GM21529 (cell line): ENCODE measurements at regions not wholly inside any gene's neighbourhood (a gene's known extent, or its start where the extent isn't known, plus 50 kb on each side); places are given as distances from the start of the nearest gene placed in this dataset.
"Not testable (repeated sequence)": the region's sequence is repeated elsewhere in the genome, so short reads cannot be mapped to it uniquely, and the experiment has no call there.

Experiments used
- ATAC-seq: cut with Tn5 transposase; IDR thresholded peaks from one replicate; pipeline ENCODE4 v1.9.1; 2021; ENCODE audit not compliant: unreplicated experiment

DNA sequence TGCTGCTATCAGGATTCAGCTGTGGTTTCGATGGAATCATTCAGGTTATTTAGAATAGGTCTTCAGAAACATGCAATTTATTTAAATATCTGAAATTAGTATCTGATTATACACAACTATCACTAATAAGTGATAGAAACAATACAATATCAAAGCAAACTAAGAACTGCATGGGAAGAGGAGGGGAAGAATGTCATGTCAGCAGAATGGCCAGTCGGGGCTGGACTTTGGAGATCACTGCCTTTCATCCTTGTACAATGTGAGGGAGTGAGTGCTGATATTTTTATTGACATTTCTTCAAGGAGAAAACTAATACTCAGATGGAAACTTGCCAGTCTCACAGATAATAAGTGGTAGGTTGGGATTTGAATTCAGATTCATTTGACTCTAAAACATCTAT lies 224.0 kb upstream of the LINC00305 start:
- no peak for ATAC-seq

DNA sequence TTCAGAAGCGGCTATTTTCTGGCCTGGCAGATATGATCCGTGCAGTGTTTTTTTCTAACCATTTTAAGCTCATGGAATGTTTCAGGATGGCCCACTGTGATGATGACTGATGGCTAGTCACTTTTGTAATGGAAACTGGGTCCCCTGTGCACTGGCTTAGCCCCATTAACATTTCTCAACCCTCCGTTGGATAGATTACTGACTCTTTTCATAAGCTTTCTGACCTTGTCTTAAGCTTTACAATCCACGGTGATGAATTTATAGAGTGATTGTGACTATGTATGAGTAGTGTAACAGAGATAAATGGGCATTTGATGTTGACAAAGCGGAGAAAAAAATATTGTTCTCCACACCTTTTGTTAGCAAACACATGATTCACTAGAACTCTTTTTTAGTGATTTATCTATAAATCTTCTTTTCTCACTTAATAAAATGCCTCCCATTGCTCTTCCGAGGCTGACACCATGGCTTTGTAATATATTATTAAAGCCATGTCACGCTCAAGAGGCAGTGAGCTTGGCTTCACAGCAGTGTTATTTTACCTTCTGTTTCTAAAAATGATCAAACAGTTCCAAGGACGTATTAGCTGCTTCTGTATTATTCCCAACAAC lies 221.0 kb upstream of the LINC00305 start:
- not testable (repeated sequence) for ATAC-seq

DNA sequence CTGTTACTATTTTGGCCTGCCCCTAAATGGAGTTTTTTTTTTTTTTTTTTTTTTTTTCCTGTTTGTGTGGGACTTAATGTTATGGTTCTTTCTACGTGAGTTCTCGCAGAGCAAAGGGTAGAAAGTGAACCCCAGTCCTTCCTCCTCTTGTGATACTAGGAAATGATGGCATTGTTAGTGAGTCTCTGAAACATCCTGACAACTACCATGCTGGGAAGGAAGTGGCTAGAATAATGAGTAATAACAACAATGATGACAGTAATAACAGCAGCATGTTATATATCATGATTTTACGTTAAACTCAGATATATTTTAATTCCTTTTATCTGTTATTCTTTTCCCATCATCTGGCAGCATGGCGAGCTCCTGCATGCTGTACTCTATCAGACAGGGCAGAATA lies 216.2 kb upstream of the LINC00305 start:
- ATAC-seq, result no peak

DNA sequence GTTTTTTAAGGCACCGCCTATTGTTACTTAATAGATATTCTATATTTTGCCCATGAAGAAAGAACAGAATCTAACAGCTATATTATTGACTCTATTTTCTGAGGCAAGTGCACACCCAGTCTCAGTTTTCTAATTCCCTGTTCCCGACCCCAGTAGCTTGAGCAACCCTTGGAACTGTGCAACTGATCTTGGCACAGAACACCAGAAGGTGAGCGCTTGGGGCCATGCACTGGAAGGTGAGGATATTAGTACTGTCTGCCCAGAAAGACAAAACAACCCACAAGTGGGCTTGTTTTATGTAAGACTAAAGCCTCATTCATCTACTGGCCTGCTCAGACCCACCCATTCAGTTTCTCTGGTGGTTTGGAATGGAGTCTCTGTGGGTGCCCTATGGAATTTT lies 188.8 kb upstream of the LINC00305 start:
- ATAC-seq, result no peak

DNA sequence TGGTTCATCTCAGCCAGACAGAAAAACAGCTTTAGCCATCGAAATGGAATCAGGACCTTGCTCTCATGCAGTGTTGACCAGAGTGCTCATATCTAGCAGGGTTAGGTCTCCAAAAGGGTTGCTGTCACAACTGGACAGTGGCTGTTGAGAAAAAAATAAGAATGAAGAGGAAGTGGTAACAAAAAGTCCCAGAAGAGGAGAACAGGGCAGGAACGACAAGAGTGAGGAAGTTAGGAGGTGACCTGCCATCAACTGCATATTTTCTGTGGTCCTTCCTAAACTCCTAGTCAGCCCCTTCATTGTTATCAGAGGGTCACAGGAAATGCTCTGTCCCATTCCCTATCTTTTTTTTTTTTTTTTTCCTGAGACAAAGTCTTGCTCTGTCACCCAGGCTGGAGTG lies 188.1 kb upstream of the LINC00305 start:
- ATAC-seq, result no peak

DNA sequence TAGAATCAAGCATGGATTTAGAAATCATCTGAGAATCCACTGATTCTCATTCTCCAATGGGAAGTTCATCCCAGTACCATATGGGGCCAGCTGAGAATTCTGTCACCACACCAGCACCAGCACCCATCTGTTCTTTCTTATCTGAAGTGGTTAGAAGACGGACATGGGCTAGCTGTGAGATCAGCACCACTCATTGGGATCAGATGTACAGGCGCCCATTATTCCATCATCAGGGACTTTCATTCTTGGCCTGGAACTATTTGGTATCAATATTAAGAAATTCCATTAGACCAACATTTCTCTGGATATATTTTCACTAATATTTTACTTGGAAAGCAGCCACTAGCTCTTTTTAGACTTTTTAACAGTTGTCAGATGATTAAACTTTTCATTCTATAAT lies 185.9 kb upstream of the LINC00305 start:
- ATAC-seq, result no peak

DNA sequence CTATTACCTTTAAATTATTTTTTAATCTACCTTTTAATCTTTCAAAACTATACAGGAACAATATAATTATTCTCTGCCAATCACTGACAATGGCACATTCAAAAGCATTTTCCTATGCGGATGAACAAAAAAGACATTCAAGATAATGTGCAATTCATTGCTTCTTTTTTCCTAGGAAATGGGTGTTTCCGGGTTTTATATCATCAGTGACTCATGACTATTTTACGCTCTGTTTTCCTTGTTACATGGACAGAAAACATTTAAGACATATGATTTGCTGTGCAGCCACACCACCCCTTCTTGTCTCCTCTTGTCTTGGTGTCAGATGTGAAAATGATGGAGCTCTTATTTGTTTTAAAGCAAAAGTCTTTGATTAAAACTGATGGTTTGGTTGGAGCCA lies 184.7 kb upstream of the LINC00305 start:
- ATAC-seq, result no peak

DNA sequence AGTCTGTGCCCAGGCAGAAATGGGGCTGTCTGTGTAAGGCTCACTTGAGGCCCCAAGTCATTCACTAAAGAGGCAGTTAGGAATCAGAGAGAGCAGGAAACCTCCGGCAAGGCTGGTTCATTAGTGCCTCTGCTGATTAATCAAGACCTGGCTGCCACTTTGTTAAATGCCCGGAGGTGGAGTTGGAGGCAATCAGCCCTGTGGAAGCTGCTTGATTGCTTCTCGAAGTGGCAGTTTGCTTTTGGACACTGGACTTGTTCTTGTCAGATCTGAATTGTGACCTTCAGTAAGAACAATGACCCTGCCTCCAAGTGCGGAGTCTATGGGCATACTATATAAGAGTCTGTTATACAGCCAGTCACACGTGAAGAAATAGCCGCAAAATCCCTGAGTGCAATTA lies 183.9 kb upstream of the LINC00305 start:
- no peak for ATAC-seq

DNA sequence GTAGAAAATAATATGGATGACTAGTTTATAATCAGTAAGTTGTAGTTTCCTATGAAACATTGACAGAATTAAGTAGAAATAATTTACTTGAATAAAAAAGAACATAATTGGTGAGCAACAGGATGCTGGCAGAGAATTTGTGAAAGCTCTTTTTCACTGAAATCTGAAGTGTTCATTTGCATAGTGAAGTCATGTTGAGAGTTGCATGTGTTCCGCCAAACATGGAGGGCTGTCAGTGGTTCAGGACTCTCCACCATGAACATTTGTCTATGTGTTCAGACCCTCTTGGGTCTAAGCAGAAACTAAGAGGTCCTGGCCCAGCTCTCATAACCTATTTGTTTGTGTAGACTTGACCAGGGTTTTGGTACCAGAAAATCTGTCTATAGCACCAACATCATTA lies 182.5 kb upstream of the LINC00305 start:
- no peak for ATAC-seq

DNA sequence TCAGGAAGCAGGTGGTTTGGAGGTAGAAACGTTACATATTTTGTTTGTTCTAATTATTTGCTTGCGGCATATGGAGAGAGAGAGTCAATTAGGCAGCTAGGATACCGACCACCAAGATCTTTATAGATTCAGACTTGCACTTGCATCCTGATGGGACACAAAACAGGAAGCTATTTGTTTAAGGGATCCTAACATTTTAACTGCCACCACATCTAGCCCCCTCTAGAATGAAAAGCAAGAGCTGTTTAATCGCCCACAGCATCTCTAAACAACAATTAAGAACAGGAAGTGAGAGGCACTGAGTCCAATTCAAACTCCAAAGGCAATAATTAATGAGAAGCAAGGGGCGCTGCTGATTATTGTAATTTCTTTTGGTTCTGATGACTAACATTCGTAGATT lies 182.0 kb upstream of the LINC00305 start:
- no peak for ATAC-seq

DNA sequence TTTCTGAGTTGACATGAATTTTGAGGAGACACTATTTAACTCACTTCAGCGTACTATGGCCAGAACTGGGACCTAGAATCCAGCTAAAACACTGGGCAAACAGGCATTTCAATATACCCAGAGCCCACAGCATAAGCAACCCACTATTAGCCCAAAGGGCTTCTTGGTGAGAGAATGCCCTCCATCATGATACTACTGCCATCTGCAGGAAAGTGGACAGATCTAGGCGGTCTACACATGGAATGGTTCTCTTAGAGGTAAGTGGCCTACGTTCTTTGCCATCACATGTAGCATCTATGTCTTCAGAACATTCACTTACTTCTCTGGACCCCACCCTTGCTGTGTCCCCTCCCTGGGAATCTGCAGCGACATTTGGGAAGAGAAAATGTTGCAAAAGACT lies 181.3 kb upstream of the LINC00305 start:
- ATAC-seq, result no peak

DNA sequence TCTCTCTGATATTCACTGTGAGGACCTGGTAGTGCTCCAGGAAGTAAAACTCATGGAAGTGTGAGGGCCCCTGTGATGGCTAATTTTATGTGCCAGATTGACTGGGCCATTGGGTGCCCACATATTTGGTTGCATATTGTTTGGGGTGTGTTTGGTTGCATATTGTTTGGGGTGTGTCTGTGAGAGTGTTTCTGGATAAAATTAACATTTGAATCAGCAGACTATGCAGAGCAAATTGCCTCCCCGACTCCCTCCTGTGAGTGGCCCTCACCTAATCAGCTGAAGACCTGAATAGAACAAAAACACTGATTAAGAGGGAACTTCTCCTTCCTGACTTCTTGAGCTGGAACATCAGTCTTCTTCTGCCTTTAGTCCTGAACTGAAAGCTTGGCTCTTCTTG lies 173.3 kb upstream of the LINC00305 start:
- ATAC-seq, result no peak

DNA sequence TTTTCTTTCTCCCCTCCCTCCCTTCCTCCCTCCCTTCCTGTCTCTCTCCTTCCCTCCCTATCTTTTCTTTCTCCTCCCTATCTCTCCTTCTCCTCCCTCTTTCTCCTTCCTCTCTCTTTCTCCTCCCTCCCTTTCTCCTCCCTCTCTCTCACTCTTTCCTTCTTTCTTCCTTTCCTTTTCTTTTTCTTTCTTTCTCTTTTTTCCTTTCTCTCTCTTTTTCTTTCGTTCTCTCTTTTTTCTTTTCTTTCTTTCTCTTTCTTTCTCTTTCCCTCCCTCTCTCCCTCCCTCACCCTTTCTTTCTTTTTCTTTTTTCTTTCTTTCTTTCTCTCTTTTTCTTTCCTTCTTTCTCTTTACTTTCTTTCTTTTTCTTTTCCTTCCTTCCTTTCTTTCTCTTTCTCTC lies 169.7 kb upstream of the LINC00305 start:
- no peak for ATAC-seq

DNA sequence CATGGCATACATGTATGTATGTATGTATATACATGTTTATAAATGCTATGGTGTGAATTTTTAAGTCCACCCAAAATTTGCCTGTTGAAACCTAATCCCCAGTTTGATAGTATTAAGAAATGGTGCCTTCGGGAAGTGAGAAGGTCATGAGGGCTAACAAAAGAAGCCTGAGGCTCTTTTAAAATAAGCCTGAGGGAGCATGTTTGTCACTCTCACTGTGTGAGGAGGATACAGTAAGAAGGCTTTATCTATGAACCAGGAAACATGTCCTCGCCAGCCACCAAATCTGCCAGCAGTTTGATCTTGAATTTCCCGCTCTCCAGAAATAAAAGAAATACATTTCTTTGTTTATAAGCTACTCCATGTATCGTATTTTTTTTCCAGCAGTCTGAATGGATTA lies 163.0 kb upstream of the LINC00305 start:
- no peak for ATAC-seq

DNA sequence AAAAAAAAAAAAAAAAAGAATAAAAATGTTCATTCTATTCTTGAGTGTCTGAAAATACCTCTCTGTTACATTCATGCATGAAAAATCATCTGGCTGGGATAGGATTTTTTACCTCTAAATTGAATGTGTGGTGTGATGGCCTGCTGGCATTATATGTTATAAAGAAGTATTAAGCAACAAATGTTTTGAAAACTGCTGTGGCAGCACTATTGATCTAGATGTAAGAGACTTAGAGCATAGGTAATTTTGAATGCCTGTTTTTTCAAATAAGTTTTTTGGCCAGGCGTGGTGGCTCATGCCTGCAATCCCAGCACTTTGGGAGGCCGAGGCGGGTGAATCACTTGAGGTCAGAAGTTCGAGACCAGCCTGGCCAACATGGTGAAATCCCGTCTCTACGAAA lies 147.0 kb upstream of the LINC00305 start:
- no peak for ATAC-seq

DNA sequence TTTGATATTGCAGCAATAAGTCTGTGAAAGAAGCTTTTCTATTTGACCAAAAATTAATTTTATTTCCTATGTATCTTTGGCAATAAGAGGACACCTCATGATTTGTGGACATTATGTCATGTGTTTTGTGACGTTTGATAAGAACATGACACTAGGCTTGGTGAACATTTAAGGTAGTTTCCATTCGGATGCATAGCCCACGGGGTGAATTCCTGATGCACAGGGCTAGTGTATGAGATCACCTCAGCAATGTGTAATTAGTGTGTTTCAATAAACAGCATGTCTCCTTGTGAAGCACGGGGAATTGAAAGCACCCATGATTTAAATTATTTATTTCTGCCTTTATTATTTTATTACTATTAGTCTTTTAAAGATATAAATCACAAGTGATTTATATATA lies 146.1 kb upstream of the LINC00305 start:
- no peak for ATAC-seq

DNA sequence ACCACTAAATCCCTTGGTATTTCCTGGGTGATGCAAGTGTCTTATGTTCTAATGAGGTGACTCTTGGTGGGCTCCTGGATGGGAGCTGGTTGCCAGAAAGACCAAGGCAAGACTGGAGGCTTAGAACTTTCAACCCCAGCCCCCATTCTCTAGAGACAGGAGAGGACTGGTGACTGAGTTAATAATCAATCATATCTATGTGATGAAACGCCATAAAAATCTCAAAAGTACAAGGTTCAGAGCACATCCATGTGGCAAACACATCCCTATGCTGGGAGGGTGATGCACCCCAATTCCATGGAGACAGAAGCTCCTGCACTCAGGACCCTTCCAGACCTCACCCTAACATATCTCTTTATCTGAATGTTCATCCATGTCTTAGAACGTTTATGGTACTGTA lies 139.5 kb upstream of the LINC00305 start:
- ATAC-seq, result no peak

DNA sequence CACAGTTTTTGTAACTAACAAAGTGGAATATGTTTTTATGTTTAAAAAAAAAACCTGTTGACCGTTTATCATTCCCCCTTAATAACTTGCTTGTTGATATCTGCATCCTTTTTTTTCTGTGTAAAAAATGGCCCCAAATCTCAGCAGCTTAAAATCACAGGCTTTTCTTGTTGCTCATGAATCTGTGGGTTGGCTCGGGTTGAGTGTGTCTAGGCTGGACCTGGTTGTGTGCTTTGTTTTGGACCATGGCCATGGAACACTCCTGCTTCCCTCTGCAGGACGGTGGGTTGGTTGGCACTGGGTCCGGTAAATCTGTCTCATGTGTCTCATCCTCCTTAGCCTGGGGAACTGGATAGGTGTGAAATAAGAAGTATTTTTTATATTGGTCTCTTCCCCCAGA lies 139.0 kb upstream of the LINC00305 start:
- no peak for ATAC-seq

DNA sequence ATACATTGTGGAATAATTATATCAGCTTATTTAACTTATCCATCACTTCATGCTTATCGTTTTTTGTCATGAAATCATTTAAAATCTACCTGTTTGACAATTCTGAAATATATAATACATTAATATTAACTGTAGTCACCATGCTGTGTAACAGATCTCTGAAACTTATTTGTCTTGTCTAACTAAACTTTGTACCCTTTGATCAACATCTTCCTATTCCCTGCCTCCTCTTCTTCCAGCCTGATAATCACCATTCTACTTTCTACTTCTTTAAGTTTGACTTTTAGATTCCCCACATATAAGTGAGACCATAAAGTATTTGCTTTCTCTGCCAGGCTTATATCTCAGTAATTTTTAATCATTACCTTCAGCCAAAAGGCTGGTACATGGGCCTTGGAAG lies 134.2 kb upstream of the LINC00305 start:
- ATAC-seq, result no peak

DNA sequence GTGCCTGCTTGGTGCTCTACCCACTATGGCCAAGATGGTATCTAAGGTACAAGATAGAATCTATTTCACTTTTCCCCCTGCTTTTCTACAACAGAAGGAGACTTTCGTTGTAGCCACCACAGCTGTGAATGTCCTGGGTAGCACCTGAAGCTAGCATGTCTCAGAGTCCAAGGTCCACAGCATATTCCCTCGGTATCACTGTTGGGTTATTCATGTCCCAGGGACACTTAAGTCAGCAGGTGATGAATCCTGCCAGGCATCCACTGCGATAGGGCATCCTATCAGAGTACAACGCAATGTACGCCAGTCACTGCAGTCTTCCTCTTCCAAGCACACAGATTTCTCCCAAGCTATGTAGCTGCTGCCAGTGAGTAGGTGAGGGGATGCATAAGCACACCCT lies 129.1 kb upstream of the LINC00305 start:
- ATAC-seq, result no peak

DNA sequence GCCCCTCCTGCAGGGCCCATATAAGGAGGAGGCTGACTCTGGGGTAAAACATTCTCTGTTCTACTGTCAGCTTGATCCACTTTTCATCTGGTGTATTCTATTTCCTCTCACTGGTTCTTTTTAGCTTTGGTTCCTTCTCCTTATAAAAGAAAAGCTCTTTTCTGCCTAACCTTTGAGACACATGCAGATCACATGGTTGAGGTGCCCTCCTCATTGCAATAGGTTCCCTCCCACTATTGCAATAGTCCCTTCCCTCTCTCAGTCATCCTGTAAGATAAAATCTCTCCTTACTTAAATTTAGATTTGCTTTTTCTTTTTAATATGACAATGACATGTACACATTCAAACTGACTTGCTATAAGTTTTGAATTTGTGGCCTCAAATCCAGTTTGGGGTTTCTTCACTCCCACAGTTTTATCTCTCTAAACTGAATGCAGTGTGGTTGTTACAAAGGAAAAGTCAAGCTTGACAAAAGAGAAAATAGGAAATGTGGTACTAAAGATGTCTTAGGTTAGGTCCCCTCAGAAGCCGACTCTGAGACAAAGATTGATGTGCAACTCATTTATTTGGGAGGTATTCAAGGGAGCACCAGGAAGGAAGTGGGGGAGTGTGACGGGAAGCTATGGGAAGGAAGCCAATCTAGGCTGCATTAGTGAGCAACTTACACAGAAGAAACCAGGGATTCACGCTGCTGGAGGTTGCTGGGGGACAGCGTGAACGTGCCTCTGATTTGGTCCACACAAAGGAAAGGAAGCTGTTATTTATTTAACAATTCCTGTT lies 127.6 kb upstream of the LINC00305 start:
- no peak for ATAC-seq

DNA sequence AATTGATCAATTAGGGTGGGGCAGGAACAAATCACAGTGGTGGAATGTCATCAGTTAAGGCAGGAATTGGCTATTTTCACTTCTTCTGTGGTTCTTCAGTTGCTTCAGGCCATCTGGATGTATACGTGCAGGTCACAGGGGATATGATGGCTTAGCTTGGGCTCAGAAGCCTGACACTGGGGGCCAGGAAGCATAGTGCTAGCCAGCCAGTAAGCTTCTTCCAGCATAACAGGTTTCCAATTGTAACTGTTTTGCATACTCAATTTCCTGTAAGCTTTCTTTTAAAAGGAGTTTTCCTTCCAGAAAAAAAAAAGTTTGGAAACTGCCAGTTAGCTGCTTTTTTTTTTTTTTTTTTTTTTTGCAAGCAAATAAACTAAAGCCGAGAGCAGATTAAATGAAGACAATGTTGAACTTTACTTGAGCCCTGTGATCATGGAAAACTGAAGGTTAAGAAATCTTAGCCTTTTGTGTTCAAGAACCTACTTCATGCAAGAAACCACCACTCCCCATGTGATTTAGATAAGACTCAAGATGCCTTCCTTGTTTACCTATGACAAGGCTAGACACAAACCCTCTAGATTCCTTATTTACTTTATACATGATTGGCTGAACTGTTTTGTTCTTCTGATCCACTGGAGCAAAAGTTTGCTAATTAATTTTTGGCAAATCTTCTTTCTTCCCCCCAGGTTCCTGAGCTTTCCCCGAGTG lies 126.9 kb upstream of the LINC00305 start:
- ATAC-seq, result no peak
